ENCODE measurements at regions not wholly inside any gene's neighbourhood (a gene's known extent, or its start where the extent isn't known, plus 50 kb on each side); places are given as distances from the start of the nearest gene placed in this dataset.

DNA sequence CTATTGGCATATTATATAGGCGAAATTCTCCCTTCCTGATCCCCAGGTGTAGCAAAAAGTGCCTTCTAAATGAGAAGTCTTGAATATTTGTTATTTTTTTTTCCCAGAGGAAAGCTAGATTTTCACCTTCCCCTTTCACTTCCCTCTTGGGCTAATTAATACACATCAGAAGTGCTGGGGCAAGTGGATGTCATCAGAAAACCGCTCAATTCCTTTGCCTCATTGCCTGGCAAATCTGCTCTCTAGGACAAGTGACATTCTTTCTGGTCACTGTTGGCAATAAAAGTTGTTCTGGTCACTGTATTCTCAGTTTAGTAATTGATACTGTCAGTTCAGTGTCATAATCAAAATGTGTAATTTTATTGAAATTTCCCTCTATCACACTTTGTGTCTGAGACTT, 174.5 kb downstream of the ETNK1 start:
- DNase-seq (ENCODE audit: insufficient read length, low spot score, missing footprints): no peak
- Histone ChIP-seq H3K9me3 (ENCODE audit: low read depth, low read length) (no peaks in the 10 kb centered on the region), H3K4me1 (ENCODE audit: insufficient read depth, low read length) (peaks cover 15% of the 10 kb centered on the region), H3K27me3 (ENCODE audit: insufficient read depth, low read length) (no peaks in the 10 kb centered on the region), H4K20me1 (ENCODE audit: insufficient read depth, low read length) (no peaks in the 10 kb centered on the region), H3K36me3 (ENCODE audit: insufficient read depth, low read length) (no peaks in the 10 kb centered on the region), H3K4me3 (ENCODE audit: insufficient read depth, low read length) (no peak overlapping the region), H3K4me2 (ENCODE audit: insufficient read depth, low read length) (no peak overlapping the region), H2AFZ (ENCODE audit: low read length) (no peak overlapping the region), H3K79me2 (ENCODE audit: insufficient read depth, low read length) (no peaks in the 10 kb centered on the region), H3K27ac (ENCODE audit: low read depth, low read length) (no peak overlapping the region)
- TF ChIP-seq CTCF (IDR thresholded peaks at IDR 0.05; ENCODE audit: extremely low read depth, low read depth, low read length): no peak

DNA sequence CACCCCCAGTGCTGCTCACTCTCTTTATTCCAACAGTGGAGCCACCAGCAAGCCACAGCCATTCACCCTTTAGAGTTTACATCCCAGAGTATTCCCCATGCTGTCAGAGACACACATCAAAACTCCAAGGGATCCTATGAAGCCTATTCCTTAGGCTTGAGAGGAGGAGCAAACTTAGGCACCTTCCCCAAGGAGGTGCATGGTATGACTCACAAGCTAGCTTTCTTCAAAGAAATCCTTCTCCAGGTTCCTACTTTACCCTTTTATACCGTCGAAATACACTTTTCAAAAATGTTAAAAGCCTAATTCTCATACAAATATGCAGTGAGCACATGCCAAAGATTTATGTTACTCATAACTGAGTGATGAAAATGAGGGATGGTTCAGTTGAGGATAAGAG, 175.4 kb downstream of the ETNK1 start:
- no peak overlapping the region for H3K4me3 ChIP-seq (ENCODE audit: insufficient read depth, low read length)
- H3K9me3 ChIP-seq (ENCODE audit: low read depth, low read length): no peaks in the 10 kb centered on the region
- H2AFZ ChIP-seq (ENCODE audit: low read length): no peak overlapping the region
- TF ChIP-seq CTCF (IDR thresholded peaks at IDR 0.05; ENCODE audit: extremely low read depth, low read depth, low read length): no peak
- no peaks in the 10 kb centered on the region for H3K27me3 ChIP-seq (ENCODE audit: insufficient read depth, low read length)
- H3K79me2 ChIP-seq (ENCODE audit: insufficient read depth, low read length): no peaks in the 10 kb centered on the region
- no peaks in the 10 kb centered on the region for H4K20me1 ChIP-seq (ENCODE audit: insufficient read depth, low read length)
- no peak overlapping the region for H3K4me2 ChIP-seq (ENCODE audit: insufficient read depth, low read length)
- H3K36me3 ChIP-seq (ENCODE audit: insufficient read depth, low read length): no peaks in the 10 kb centered on the region
- H3K4me1 ChIP-seq (ENCODE audit: insufficient read depth, low read length): peaks cover 15% of the 10 kb centered on the region
- DNase-seq (ENCODE audit: insufficient read length, low spot score, missing footprints): no peak
- no peak overlapping the region for H3K27ac ChIP-seq (ENCODE audit: low read depth, low read length)

- Histone ChIP-seq H3K4me1 (ENCODE audit: insufficient read depth, low read length) (peaks cover 15% of the 10 kb centered on the region), H4K20me1 (ENCODE audit: insufficient read depth, low read length) (no peaks in the 10 kb centered on the region), H3K27me3 (ENCODE audit: insufficient read depth, low read length) (no peaks in the 10 kb centered on the region), H3K36me3 (ENCODE audit: insufficient read depth, low read length) (no peaks in the 10 kb centered on the region), H3K9me3 (ENCODE audit: low read depth, low read length) (no peaks in the 10 kb centered on the region), H3K4me3 (ENCODE audit: insufficient read depth, low read length) (no peak overlapping the region), H3K27ac (ENCODE audit: low read depth, low read length) (no peak overlapping the region), H3K79me2 (ENCODE audit: insufficient read depth, low read length) (no peaks in the 10 kb centered on the region), H2AFZ (ENCODE audit: low read length) (no peak overlapping the region), H3K4me2 (ENCODE audit: insufficient read depth, low read length) (peak overlapping the region; percentile 12)
- no peak for TF ChIP-seq CTCF (IDR thresholded peaks at IDR 0.05; ENCODE audit: extremely low read depth, low read depth, low read length)
- DNase-seq (ENCODE audit: insufficient read length, low spot score, missing footprints): no peak
These were observed 178.1 kb downstream of the ETNK1 start for GRCh38 chr12:22802883-22803630.

DNA sequence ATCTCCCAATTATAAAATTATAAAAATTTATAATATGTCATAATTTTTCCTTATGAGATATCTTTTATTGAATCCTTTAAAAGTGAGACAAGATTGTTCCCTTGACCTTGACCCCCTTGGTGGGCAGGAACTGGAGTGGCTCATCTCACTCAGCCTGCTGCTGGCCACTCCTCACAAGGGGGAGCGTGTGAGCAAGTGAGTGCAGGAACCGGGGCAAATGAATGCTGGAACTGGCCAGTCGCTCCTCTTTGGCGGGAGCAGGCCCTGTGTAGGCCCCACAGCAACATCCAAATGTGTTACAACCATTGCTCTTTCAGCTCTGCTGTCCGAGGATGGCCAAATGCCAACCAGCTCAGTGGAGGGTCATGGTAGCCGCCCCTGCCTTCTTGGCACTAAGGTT, 178.8 kb downstream of the ETNK1 start:
- Histone ChIP-seq H3K9me3 (ENCODE audit: low read depth, low read length) (no peaks in the 10 kb centered on the region), H3K4me2 (ENCODE audit: insufficient read depth, low read length) (no peak overlapping the region), H3K4me1 (ENCODE audit: insufficient read depth, low read length) (peaks cover 15% of the 10 kb centered on the region), H3K4me3 (ENCODE audit: insufficient read depth, low read length) (no peak overlapping the region), H2AFZ (ENCODE audit: low read length) (no peak overlapping the region), H4K20me1 (ENCODE audit: insufficient read depth, low read length) (no peaks in the 10 kb centered on the region), H3K79me2 (ENCODE audit: insufficient read depth, low read length) (no peaks in the 10 kb centered on the region), H3K27me3 (ENCODE audit: insufficient read depth, low read length) (no peaks in the 10 kb centered on the region), H3K27ac (ENCODE audit: low read depth, low read length) (no peak overlapping the region), H3K36me3 (ENCODE audit: insufficient read depth, low read length) (no peaks in the 10 kb centered on the region)
- no peak for DNase-seq (ENCODE audit: insufficient read length, low spot score, missing footprints)
- no peak for TF ChIP-seq CTCF (IDR thresholded peaks at IDR 0.05; ENCODE audit: extremely low read depth, low read depth, low read length)

All from osteoblast (primary cell).